ENCODE measurements at regions not wholly inside any gene's neighbourhood (a gene's known extent, or its start where the extent isn't known, plus 50 kb on each side); places are given as distances from the start of the nearest gene placed in this dataset.

DNA sequence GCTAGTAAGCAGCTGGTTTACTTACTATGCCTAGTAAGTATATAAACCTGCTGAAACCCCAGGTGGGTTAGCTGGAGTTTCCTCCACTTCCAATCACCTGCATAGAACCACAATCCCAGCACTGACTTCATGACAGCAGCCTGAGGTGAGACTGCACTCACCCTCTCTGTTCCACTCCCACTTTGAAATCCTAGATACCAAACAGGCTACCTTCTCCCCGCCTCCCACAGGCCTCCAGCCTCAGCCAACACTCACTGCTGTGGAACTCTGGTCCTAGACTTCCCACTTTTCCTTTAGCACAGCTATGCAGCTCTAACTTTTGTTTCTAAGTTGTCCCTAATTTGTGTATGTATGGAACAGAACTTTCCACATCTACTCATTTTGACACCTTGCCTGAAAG, 149.7 kb upstream of the ARID1B start:
- Histone ChIP-seq H3K4me3 (ENCODE audit: low read length) (no peak overlapping the region), H3K9ac (ENCODE audit: low read length) (no peak overlapping the region), H4K20me1 (ENCODE audit: insufficient read depth, low read length) (no peaks in the 10 kb centered on the region), H3K27ac (ENCODE audit: low read length) (no peak overlapping the region), H2AFZ (ENCODE audit: low read depth, low read length) (no peak overlapping the region), H3K9me3 (ENCODE audit: insufficient read depth, low read length) (no peaks in the 10 kb centered on the region), H3K27me3 (ENCODE audit: low read depth, low read length) (no peaks in the 10 kb centered on the region), H3K36me3 (replicated peaks; ENCODE audit: low read depth, low read length) (no peaks in the 10 kb centered on the region), H3K4me2 (ENCODE audit: low read length) (no peak overlapping the region), H3K4me1 (ENCODE audit: low read length) (no peaks in the 10 kb centered on the region), H3K79me2 (ENCODE audit: low read length) (no peaks in the 10 kb centered on the region)
- TF ChIP-seq EZH2phosphoT487 (IDR thresholded peaks at IDR 0.05; ENCODE audit: low read depth), result no peak
- no peak for TF ChIP-seq CTCF (IDR thresholded peaks at IDR 0.05; ENCODE audit: low read depth, low read length)

DNA sequence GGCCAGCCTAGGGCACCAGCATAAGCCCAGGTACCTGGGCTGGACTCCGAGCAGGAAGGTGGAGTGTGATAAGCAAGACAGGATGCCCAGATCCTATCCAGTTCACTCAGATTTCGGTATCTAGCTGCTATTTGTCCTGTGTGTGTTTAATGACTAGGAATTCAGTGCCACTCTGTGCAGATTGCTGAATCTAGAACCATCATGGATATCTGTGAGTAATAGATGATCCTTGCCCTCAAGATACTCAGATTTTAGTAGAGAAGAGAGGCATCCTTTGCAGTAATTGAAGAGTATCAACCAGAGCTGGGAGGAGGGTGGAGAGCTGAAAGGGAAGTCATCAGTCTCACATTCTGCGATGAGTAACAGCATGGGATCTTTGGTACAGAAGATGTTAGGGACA, 155.0 kb upstream of the ARID1B start:
- TF ChIP-seq CTCF (IDR thresholded peaks at IDR 0.05; ENCODE audit: low read depth, low read length), result no peak
- no peak for TF ChIP-seq EZH2phosphoT487 (IDR thresholded peaks at IDR 0.05; ENCODE audit: low read depth)
- Histone ChIP-seq H3K4me3 (ENCODE audit: low read length) (no peak overlapping the region), H3K79me2 (ENCODE audit: low read length) (no peaks in the 10 kb centered on the region), H3K4me2 (ENCODE audit: low read length) (no peak overlapping the region), H3K27ac (ENCODE audit: low read length) (no peak overlapping the region), H4K20me1 (ENCODE audit: insufficient read depth, low read length) (no peaks in the 10 kb centered on the region), H3K4me1 (ENCODE audit: low read length) (no peaks in the 10 kb centered on the region), H2AFZ (ENCODE audit: low read depth, low read length) (no peak overlapping the region), H3K36me3 (replicated peaks; ENCODE audit: low read depth, low read length) (no peaks in the 10 kb centered on the region), H3K9ac (ENCODE audit: low read length) (no peak overlapping the region), H3K27me3 (ENCODE audit: low read depth, low read length) (no peaks in the 10 kb centered on the region), H3K9me3 (ENCODE audit: insufficient read depth, low read length) (no peaks in the 10 kb centered on the region)

- Histone ChIP-seq H3K79me2 (ENCODE audit: low read length) (no peaks in the 10 kb centered on the region), H3K4me3 (ENCODE audit: low read length) (no peak overlapping the region), H3K9ac (ENCODE audit: low read length) (no peak overlapping the region), H3K27me3 (ENCODE audit: low read depth, low read length) (no peaks in the 10 kb centered on the region), H4K20me1 (ENCODE audit: insufficient read depth, low read length) (no peaks in the 10 kb centered on the region), H3K9me3 (ENCODE audit: insufficient read depth, low read length) (no peaks in the 10 kb centered on the region), H3K36me3 (replicated peaks; ENCODE audit: low read depth, low read length) (no peaks in the 10 kb centered on the region), H3K4me2 (ENCODE audit: low read length) (no peak overlapping the region), H3K27ac (ENCODE audit: low read length) (no peak overlapping the region), H2AFZ (ENCODE audit: low read depth, low read length) (no peak overlapping the region), H3K4me1 (ENCODE audit: low read length) (no peaks in the 10 kb centered on the region)
- TF ChIP-seq EZH2phosphoT487 (IDR thresholded peaks at IDR 0.05; ENCODE audit: low read depth), result no peak
Observed at GRCh38 chr6:156620331-156620730, 156.8 kb upstream of the ARID1B start.

DNA sequence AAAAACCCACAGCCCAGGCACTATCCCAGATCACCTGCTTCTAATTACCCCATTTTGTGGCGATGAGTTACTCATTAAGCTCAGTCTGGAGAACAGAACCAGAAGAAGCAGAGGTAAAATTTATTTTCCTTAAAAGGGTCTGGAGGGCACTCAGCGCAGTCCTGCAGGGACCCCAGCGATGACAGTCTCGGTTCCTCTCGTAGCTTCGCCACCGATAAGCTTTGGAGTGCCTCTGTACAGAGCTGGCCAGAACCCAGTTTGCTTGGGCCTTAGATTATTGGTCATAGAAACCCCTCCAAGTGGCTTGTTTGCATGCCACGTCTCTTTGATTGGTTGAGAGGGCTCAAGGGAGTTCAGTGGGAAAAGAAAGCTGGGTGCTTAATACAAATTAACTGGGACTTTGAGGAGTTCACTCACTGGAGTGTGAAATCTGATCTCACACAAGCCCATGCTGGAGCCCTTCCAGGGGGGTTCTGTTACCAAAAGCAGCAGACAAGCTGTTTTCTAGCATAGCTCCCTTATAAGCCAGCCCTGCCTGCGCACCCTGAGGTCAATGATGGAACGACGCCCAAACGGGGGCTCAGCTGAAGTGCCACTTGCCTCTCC, 158.5 kb upstream of the ARID1B start:
- Histone ChIP-seq H3K4me1 (ENCODE audit: low read length) (no peaks in the 10 kb centered on the region), H3K9me3 (ENCODE audit: insufficient read depth, low read length) (no peaks in the 10 kb centered on the region), H3K79me2 (ENCODE audit: low read length) (no peaks in the 10 kb centered on the region), H3K36me3 (replicated peaks; ENCODE audit: low read depth, low read length) (no peaks in the 10 kb centered on the region), H3K27ac (ENCODE audit: low read length) (no peak overlapping the region), H3K4me2 (ENCODE audit: low read length) (no peak overlapping the region), H2AFZ (ENCODE audit: low read depth, low read length) (no peak overlapping the region), H3K4me3 (ENCODE audit: low read length) (no peak overlapping the region), H4K20me1 (ENCODE audit: insufficient read depth, low read length) (no peaks in the 10 kb centered on the region), H3K9ac (ENCODE audit: low read length) (no peak overlapping the region), H3K27me3 (ENCODE audit: low read depth, low read length) (no peaks in the 10 kb centered on the region)
- TF ChIP-seq EZH2phosphoT487 (IDR thresholded peaks at IDR 0.05; ENCODE audit: low read depth) (no peak), CTCF (IDR thresholded peaks at IDR 0.05; ENCODE audit: low read depth, low read length) (no peak)
